Cardiac muscle cell (in vitro differentiated cells and primary cell): ENCODE measurements at regions not wholly inside any gene's neighbourhood (a gene's known extent, or its start where the extent isn't known, plus 50 kb on each side); places are given as distances from the start of the nearest gene placed in this dataset.
"Not testable (repeated sequence)": the region's sequence is repeated elsewhere in the genome, so short reads cannot be mapped to it uniquely, and the experiment has no call there.

ENCODE experiments used
- DNase-seq, 2 donors: peaks; one replicate each; pipeline versions ENCODE4 v3.0.0 to v3.0.0-alpha.2; 2010 to 2017; ENCODE audit warnings: low read depth in 1 of 2, low spot score in 1 of 2
- H3K27ac ChIP-seq: fragments of 200-600 bp; sonication (generic); 2 replicates; pipeline ENCODE4 v1.5.1; 2016
- H3K27me3 ChIP-seq: fragments of 200-600 bp; sonication (generic); 2 replicates; pipeline ENCODE4 v1.6.0; 2016; ENCODE audit warnings: control low read depth
- H3K36me3 ChIP-seq: fragments of 200-600 bp; sonication (generic); 2 replicates; pipeline ENCODE4 v1.5.1; 2016; ENCODE audit warnings: control low read depth
- H3K4me1 ChIP-seq: fragments of 200-600 bp; sonication (generic); 2 replicates; pipeline ENCODE4 v1.8.1; 2017; ENCODE audit warnings: low read depth, mild to moderate bottlenecking, mixed run types
- H3K4me3 ChIP-seq: fragments of 200-600 bp; sonication (generic); 2 replicates; pipeline ENCODE4 v1.5.1; 2016; ENCODE audit warnings: mild to moderate bottlenecking
- H3K9me3 ChIP-seq: fragments of 200-600 bp; sonication (generic); 2 replicates; pipeline ENCODE4 v1.5.1; 2017; ENCODE audit warnings: low read depth, mild to moderate bottlenecking, control low read depth
- TF ChIP-seq, protein P1 (sequence below): IDR thresholded peaks from 2 replicates; pipeline ENCODE4 v1.5.1; 2012; ENCODE audit warnings: low read depth, mild to moderate bottlenecking, low read length

- TF ChIP-seq, protein P1, sequence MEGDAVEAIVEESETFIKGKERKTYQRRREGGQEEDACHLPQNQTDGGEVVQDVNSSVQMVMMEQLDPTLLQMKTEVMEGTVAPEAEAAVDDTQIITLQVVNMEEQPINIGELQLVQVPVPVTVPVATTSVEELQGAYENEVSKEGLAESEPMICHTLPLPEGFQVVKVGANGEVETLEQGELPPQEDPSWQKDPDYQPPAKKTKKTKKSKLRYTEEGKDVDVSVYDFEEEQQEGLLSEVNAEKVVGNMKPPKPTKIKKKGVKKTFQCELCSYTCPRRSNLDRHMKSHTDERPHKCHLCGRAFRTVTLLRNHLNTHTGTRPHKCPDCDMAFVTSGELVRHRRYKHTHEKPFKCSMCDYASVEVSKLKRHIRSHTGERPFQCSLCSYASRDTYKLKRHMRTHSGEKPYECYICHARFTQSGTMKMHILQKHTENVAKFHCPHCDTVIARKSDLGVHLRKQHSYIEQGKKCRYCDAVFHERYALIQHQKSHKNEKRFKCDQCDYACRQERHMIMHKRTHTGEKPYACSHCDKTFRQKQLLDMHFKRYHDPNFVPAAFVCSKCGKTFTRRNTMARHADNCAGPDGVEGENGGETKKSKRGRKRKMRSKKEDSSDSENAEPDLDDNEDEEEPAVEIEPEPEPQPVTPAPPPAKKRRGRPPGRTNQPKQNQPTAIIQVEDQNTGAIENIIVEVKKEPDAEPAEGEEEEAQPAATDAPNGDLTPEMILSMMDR, result no peak
- DNase-seq, result peak in 1 of 2 donors; percentile 73
- no peak overlapping the region for H3K4me3 ChIP-seq
- no peaks in the 10 kb centered on the region for H3K36me3 ChIP-seq
- H3K27ac ChIP-seq, result no peak overlapping the region
- no peaks in the 10 kb centered on the region for H3K4me1 ChIP-seq
- no peaks in the 10 kb centered on the region for H3K9me3 ChIP-seq
- H3K27me3 ChIP-seq, result no peaks in the 10 kb centered on the region
These were observed 523.6 kb downstream of the KIF20B start for GRCh38 chr10:90224791-90225566.

- Histone ChIP-seq H3K27me3 (no peaks in the 10 kb centered on the region), H3K36me3 (no peaks in the 10 kb centered on the region), H3K4me1 (no peaks in the 10 kb centered on the region), H3K27ac (no peak overlapping the region), H3K9me3 (no peaks in the 10 kb centered on the region), H3K4me3 (no peak overlapping the region)
- DNase-seq, result no peak
- TF ChIP-seq, protein P1, result no peak
These were observed 525.1 kb downstream of the KIF20B start for GRCh38 chr10:90226517-90226916.

GRCh38 chr10:90227217-90227656 lies 525.8 kb downstream of the KIF20B start:
- H3K36me3 ChIP-seq, result no peaks in the 10 kb centered on the region
- H3K27me3 ChIP-seq, result no peaks in the 10 kb centered on the region
- no peaks in the 10 kb centered on the region for H3K4me1 ChIP-seq
- peak in 1 of 2 donors; percentile 79 for DNase-seq
- no peaks in the 10 kb centered on the region for H3K9me3 ChIP-seq
- no peak overlapping the region for H3K27ac ChIP-seq
- TF ChIP-seq, protein P1, result no peak
- H3K4me3 ChIP-seq, result no peak overlapping the region

GRCh38 chr10:90227786-90228185 lies 526.4 kb downstream of the KIF20B start:
- H3K4me1 ChIP-seq, result no peaks in the 10 kb centered on the region
- H3K36me3 ChIP-seq, result no peaks in the 10 kb centered on the region
- no peak overlapping the region for H3K4me3 ChIP-seq
- H3K9me3 ChIP-seq, result no peaks in the 10 kb centered on the region
- no peaks in the 10 kb centered on the region for H3K27me3 ChIP-seq
- H3K27ac ChIP-seq, result no peak overlapping the region
- no peak for DNase-seq
- TF ChIP-seq, protein P1, result no peak

- DNase-seq, result no peak
- Histone ChIP-seq H3K4me3 (no peak overlapping the region), H3K9me3 (no peaks in the 10 kb centered on the region), H3K36me3 (no peaks in the 10 kb centered on the region), H3K27ac (no peak overlapping the region), H3K27me3 (no peaks in the 10 kb centered on the region), H3K4me1 (no peaks in the 10 kb centered on the region)
- TF ChIP-seq, protein P1, result no peak
These were observed 528.1 kb downstream of the KIF20B start for GRCh38 chr10:90229486-90229885.

- not testable (repeated sequence) for H3K27ac ChIP-seq, DNase-seq
These were observed 532.4 kb downstream of the KIF20B start for GRCh38 chr10:90233805-90234204.

More at GRCh38 chr10:90233805-90234204, 532.4 kb downstream of the KIF20B start:
- H3K36me3 ChIP-seq, H3K4me3 ChIP-seq, H3K9me3 ChIP-seq, H3K4me1 ChIP-seq, H3K27me3 ChIP-seq: not testable (repeated sequence)
